Karpas-422 (cell line): ENCODE measurements at regions not wholly inside any gene's neighbourhood (a gene's known extent, or its start where the extent isn't known, plus 50 kb on each side); places are given as distances from the start of the nearest gene placed in this dataset.

Experiments used
- DNase-seq: peaks from one replicate; pipeline ENCODE4 v3.0.0-alpha.2; 2015
- H2AFZ ChIP-seq: fragments of 200-600 bp; sonication (generic); 2 replicates; pipeline ENCODE4 v1.6.1; 2014; ENCODE audit warnings: antibody characterized with exemption, low read length, mixed read lengths
- H3K27ac ChIP-seq: fragments of 200-600 bp; sonication (generic); 2 replicates; pipeline ENCODE4 v1.5.1; 2014; ENCODE audit warnings: mild to moderate bottlenecking, low read length, moderate library complexity
- H3K27me3 ChIP-seq: fragments of 200-600 bp; sonication (generic); 2 replicates; pipeline ENCODE4 v1.6.1; 2014; ENCODE audit warnings: low read length, mixed read lengths
- H3K36me3 ChIP-seq: fragments of 200-600 bp; sonication (generic); 2 replicates; pipeline ENCODE4 v1.6.1; 2014; ENCODE audit warnings: low read length, mixed read lengths; ENCODE audit not compliant: insufficient read depth
- H3K4me1 ChIP-seq: fragments of 200-600 bp; sonication (generic); 2 replicates; pipeline ENCODE4 v1.6.1; 2014; ENCODE audit warnings: mild to moderate bottlenecking, low read length, mixed read lengths
- H3K4me2 ChIP-seq: fragments of 200-600 bp; sonication (generic); 2 replicates; pipeline ENCODE4 v1.6.1; 2014; ENCODE audit warnings: low read length, low read depth, mild to moderate bottlenecking; ENCODE audit not compliant: poor library complexity, severe bottlenecking
- H3K4me3 ChIP-seq: fragments of 200-600 bp; sonication (generic); 2 replicates; pipeline ENCODE4 v1.5.1; 2014; ENCODE audit warnings: mild to moderate bottlenecking, antibody characterized with exemption, low read length, mixed read lengths
- H3K79me2 ChIP-seq: fragments of 200-600 bp; sonication (generic); 2 replicates; pipeline ENCODE4 v1.6.1; 2014; ENCODE audit warnings: mild to moderate bottlenecking, low read length, mixed read lengths
- H3K9ac ChIP-seq: fragments of 200-600 bp; sonication (generic); 2 replicates; pipeline ENCODE4 v1.6.0; 2014; ENCODE audit warnings: low read length
- H3K9me2 ChIP-seq: fragments of 200-600 bp; sonication (generic), shearing (Covaris generic); replicated peaks from 2 replicates; pipeline ENCODE4 v1.6.0; 2014; ENCODE audit warnings: mild to moderate bottlenecking, low read length, moderate library complexity; ENCODE audit not compliant: insufficient read depth
- H3K9me3 ChIP-seq: fragments of 300-700, 200-600 bp; sonication (generic); 2 replicates; pipeline ENCODE4 v1.6.1; 2014; ENCODE audit warnings: low read length, mixed read lengths
- H4K20me1 ChIP-seq: fragments of 200-600 bp; sonication (generic); 2 replicates; pipeline ENCODE4 v1.6.1; 2014; ENCODE audit warnings: mild to moderate bottlenecking, antibody characterized with exemption, low read length, low read depth; ENCODE audit not compliant: insufficient read depth

- H3K4me2 ChIP-seq: no peak overlapping the region
Observed at GRCh38 chr2:236755278-236755840, 185.7 kb downstream of the ACKR3 start.

GRCh38 chr2:236758406-236758805 lies 188.8 kb downstream of the ACKR3 start:
- no peak for DNase-seq
- Histone ChIP-seq H3K9me2 (no peaks in the 10 kb centered on the region), H3K27ac (no peak overlapping the region), H3K27me3 (no peaks in the 10 kb centered on the region), H3K4me2 (no peak overlapping the region), H4K20me1 (no peaks in the 10 kb centered on the region), H3K9ac (no peak overlapping the region), H3K36me3 (no peaks in the 10 kb centered on the region), H3K9me3 (no peaks in the 10 kb centered on the region), H2AFZ (no peak overlapping the region), H3K4me3 (no peak overlapping the region), H3K79me2 (no peaks in the 10 kb centered on the region), H3K4me1 (no peaks in the 10 kb centered on the region; the same call in 1 of the 2 replicates)

More at GRCh38 chr2:236755278-236755840, 185.7 kb downstream of the ACKR3 start:
- no peaks in the 10 kb centered on the region; the same call in 1 of the 2 replicates for H3K4me1 ChIP-seq
- no peak for DNase-seq
- H3K9me2 ChIP-seq: no peaks in the 10 kb centered on the region
- no peak overlapping the region for H2AFZ ChIP-seq
- H3K27me3 ChIP-seq: no peaks in the 10 kb centered on the region
- H3K36me3 ChIP-seq: no peaks in the 10 kb centered on the region
- no peak overlapping the region for H3K27ac ChIP-seq
- no peaks in the 10 kb centered on the region for H3K9me3 ChIP-seq
- H3K9ac ChIP-seq: no peak overlapping the region
- H3K4me3 ChIP-seq: no peak overlapping the region
- no peaks in the 10 kb centered on the region for H4K20me1 ChIP-seq
- H3K79me2 ChIP-seq: no peaks in the 10 kb centered on the region

- no peaks in the 10 kb centered on the region for H3K27me3 ChIP-seq
- H3K9ac ChIP-seq: no peak overlapping the region
- no peaks in the 10 kb centered on the region for H4K20me1 ChIP-seq
- no peak for DNase-seq
- H3K79me2 ChIP-seq: no peaks in the 10 kb centered on the region
- H2AFZ ChIP-seq: no peak overlapping the region
- H3K9me2 ChIP-seq: no peaks in the 10 kb centered on the region
- no peaks in the 10 kb centered on the region for H3K36me3 ChIP-seq
- no peaks in the 10 kb centered on the region for H3K4me1 ChIP-seq
- H3K27ac ChIP-seq: no peak overlapping the region
- H3K4me2 ChIP-seq: no peak overlapping the region
- H3K9me3 ChIP-seq: no peaks in the 10 kb centered on the region
- H3K4me3 ChIP-seq: no peak overlapping the region
Observed at GRCh38 chr2:236760246-236760645, 190.6 kb downstream of the ACKR3 start.

DNA sequence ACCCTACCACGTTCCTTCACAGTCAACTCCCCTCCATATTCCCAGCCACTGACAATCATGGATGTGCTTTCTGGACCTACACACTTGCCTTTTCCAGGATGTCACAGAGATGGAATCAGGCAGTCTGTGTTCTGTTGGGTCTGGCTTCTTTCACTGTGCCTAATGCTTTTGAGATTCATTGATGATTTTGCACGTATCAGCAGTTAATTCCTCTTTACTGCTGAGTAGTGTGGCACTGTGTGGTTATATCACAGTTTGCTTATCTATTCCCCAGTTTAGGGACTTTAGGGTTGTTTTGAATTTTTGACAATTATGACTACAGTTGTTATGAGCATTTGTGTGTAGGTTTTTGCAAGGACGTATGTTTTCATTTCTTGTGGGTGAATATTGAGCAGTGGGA lies 191.7 kb downstream of the ACKR3 start:
- Histone ChIP-seq H3K79me2 (no peaks in the 10 kb centered on the region), H3K4me1 (no peaks in the 10 kb centered on the region), H3K27ac (no peak overlapping the region), H3K9me3 (no peaks in the 10 kb centered on the region), H3K4me2 (no peak overlapping the region), H4K20me1 (no peaks in the 10 kb centered on the region), H3K36me3 (no peaks in the 10 kb centered on the region), H3K9me2 (no peaks in the 10 kb centered on the region), H3K27me3 (no peaks in the 10 kb centered on the region), H3K4me3 (no peak overlapping the region), H3K9ac (no peak overlapping the region), H2AFZ (no peak overlapping the region)
- no peak for DNase-seq

- Histone ChIP-seq H3K27me3 (no peaks in the 10 kb centered on the region), H2AFZ (no peak overlapping the region), H3K79me2 (no peaks in the 10 kb centered on the region), H3K9me3 (no peaks in the 10 kb centered on the region), H3K4me2 (no peak overlapping the region), H3K4me1 (no peaks in the 10 kb centered on the region), H3K9ac (no peak overlapping the region), H3K27ac (no peak overlapping the region), H4K20me1 (no peaks in the 10 kb centered on the region), H3K9me2 (no peaks in the 10 kb centered on the region), H3K4me3 (no peak overlapping the region), H3K36me3 (no peaks in the 10 kb centered on the region)
- no peak for DNase-seq
Observed at GRCh38 chr2:236762628-236763027, 193.0 kb downstream of the ACKR3 start.

DNA sequence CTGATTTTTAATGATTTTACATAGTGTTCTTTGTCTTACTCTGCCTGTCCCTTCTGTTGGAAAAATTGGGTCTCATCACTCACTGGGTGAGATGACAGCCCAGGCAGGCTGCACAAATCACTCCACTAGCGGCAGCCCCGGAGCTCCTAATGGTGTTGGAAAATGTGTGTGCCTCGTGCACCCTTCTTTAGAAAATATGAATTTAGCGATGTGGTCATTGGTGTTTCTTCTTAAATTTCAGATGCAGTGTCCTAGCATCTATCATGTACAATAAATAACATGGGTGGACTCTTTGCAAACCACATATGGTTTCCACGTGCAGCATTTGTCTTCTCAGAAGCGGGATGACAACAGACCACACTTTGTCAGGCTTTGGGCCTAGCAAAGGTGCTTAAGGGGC lies 194.2 kb downstream of the ACKR3 start:
- Histone ChIP-seq H3K9ac (no peak overlapping the region), H3K79me2 (no peaks in the 10 kb centered on the region), H4K20me1 (no peaks in the 10 kb centered on the region), H3K27ac (no peak overlapping the region), H3K36me3 (no peaks in the 10 kb centered on the region), H2AFZ (no peak overlapping the region), H3K4me1 (no peaks in the 10 kb centered on the region), H3K9me2 (no peaks in the 10 kb centered on the region), H3K27me3 (no peaks in the 10 kb centered on the region), H3K9me3 (no peaks in the 10 kb centered on the region), H3K4me3 (no peak overlapping the region), H3K4me2 (no peak overlapping the region)
- DNase-seq: no peak

GRCh38 chr2:236764716-236765115 lies 195.1 kb downstream of the ACKR3 start:
- H3K9me3 ChIP-seq: no peaks in the 10 kb centered on the region
- H3K4me2 ChIP-seq: no peak overlapping the region
- H3K4me1 ChIP-seq: no peaks in the 10 kb centered on the region
- H3K4me3 ChIP-seq: no peak overlapping the region
- no peak overlapping the region for H3K9ac ChIP-seq
- no peak overlapping the region for H3K27ac ChIP-seq
- H4K20me1 ChIP-seq: no peaks in the 10 kb centered on the region
- no peaks in the 10 kb centered on the region for H3K36me3 ChIP-seq
- H3K9me2 ChIP-seq: no peaks in the 10 kb centered on the region
- DNase-seq: no peak
- no peaks in the 10 kb centered on the region for H3K27me3 ChIP-seq
- no peaks in the 10 kb centered on the region for H3K79me2 ChIP-seq
- no peak overlapping the region for H2AFZ ChIP-seq

- H3K9ac ChIP-seq: no peak overlapping the region
- no peak overlapping the region for H3K4me3 ChIP-seq
- no peaks in the 10 kb centered on the region for H3K36me3 ChIP-seq
Observed at GRCh38 chr2:236765478-236765877, 195.9 kb downstream of the ACKR3 start.

DNA sequence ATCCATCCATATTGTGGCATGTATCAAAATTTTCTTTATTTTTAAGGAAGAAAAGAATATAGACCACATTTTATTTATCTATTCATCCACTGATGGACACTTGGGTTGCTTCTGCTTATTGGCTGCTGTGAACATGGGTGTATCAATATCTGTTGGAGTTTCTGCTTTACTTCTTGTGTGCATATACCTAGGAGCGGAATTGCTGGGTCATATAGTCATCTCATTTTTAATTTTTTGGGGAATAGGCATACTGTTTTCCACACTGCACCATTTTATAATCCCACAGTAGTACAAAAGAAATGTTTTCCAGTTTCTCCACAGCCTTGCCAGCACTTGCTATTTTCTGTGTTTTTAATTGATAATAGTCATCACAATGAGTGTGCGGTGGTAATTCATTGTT lies 197.2 kb downstream of the ACKR3 start:
- Histone ChIP-seq H3K27me3 (no peaks in the 10 kb centered on the region), H4K20me1 (no peaks in the 10 kb centered on the region), H3K79me2 (no peaks in the 10 kb centered on the region), H3K4me2 (no peak overlapping the region), H3K27ac (no peak overlapping the region), H3K9ac (no peak overlapping the region), H3K9me3 (no peaks in the 10 kb centered on the region), H3K4me3 (no peak overlapping the region), H3K36me3 (no peaks in the 10 kb centered on the region), H3K4me1 (no peaks in the 10 kb centered on the region), H3K9me2 (no peaks in the 10 kb centered on the region), H2AFZ (no peak overlapping the region)
- no peak for DNase-seq

More at GRCh38 chr2:236765478-236765877, 195.9 kb downstream of the ACKR3 start:
- no peak for DNase-seq
- Histone ChIP-seq H3K9me3 (no peaks in the 10 kb centered on the region), H3K27ac (no peak overlapping the region), H4K20me1 (no peaks in the 10 kb centered on the region), H3K9me2 (no peaks in the 10 kb centered on the region), H3K4me1 (no peaks in the 10 kb centered on the region), H3K79me2 (no peaks in the 10 kb centered on the region), H3K27me3 (no peaks in the 10 kb centered on the region), H3K4me2 (no peak overlapping the region), H2AFZ (no peak overlapping the region)
